Breast epithelium (tissue), 3 donors: ENCODE measurements at regions not wholly inside any gene's neighbourhood (a gene's known extent, or its start where the extent isn't known, plus 50 kb on each side); places are given as distances from the start of the nearest gene placed in this dataset.

Experiments
- CTCF ChIP-seq, 3 donors: fragments of 450-650 bp; IDR thresholded peaks; one replicate each; pipeline ENCODE4 v1.5.1; 2016 to 2017; ENCODE audit warnings: antibody characterized with exemption in 3 of 3, mild to moderate bottlenecking in 3 of 3, moderate library complexity in 3 of 3
- POLR2A ChIP-seq: fragments of 450-650 bp; IDR thresholded peaks from one replicate; pipeline ENCODE4 v1.6.1; 2016; ENCODE audit warnings: antibody characterized with exemption, mild to moderate bottlenecking, moderate library complexity
- POLR2AphosphoS5 ChIP-seq, 3 donors: sonication (generic); formaldehyde crosslinking; IDR thresholded peaks; one replicate each; pipeline ENCODE4 v1.6.1; 2017; ENCODE audit warnings: antibody characterized with exemption in 3 of 3

DNA sequence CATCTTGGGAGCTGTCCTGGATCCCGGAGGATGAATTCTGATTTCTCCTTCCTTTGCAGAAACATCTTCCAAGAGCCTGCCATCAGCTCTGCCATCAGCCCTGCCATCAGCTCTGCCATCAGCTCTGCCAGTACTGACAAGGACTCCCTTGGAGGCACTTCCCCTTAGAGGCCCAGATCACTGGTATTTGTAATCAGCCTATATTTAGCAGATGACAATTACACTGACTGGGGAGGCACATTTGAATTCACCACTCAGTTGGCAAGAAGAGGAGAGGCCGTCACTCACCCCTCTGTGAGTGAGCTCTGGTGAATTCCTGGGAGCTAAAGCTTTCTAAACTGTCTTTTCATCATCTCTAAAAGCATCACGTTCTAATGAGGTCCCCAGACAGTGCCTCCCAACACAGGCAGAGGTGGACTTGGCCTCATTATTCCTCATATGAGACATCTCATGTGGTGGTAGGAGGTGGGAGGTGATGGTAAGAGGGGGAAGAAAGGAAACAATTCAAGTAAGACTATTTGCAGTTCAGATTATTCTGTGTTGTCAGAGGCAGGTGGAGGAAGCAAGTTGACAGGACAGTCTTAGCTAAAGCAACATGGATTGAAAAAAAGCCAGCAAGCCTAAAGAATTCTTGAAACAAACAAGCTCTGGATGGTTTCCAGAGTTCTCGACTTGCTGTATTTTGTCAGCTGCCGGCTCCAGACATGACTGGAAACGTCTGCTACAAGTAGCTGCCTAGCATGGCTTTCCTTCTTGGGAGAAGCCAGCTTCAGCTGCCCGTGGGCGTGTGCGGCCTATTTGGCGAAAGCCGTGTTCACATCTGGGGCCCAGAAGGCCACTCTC lies 771.7 kb downstream of the TBC1D22A start:
- TF ChIP-seq CTCF (IDR thresholded peaks at IDR 0.05) (no peak), POLR2A (no peak), POLR2AphosphoS5 (IDR thresholded peaks at IDR 0.05) (no peak)
